ENCODE measurements at regions not wholly inside any gene's neighbourhood (a gene's known extent, or its start where the extent isn't known, plus 50 kb on each side); places are given as distances from the start of the nearest gene placed in this dataset.
A peak's percentile ranks its signal among the peaks of the same experiment; 100 is the strongest.
"Not testable (repeated sequence)": the region's sequence is repeated elsewhere in the genome, so short reads cannot be mapped to it uniquely, and the experiment has no call there.

DNA sequence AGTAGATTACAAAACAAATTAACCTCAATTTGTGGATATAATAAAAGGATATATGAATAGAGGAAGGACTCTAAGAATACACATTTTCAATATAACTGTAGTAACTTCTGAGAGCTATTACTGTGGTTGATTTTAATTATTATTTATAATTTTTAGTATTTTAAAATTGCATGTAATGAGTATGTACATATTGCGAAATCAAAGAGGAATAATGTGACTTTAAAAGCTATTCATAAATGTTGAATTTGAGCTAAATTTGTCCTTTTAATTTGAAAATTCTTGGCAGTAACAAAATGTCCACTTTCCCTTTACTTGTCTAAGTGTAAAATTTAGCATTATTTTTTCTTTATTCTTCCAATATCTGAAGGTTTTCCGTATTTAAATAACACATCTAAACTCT lies 750.6 kb upstream of the PCDH15 start:
- Histone ChIP-seq H3K36me3 (ENCODE audit: low read depth, low read length) (no peaks in the 10 kb centered on the region), H4K20me1 (ENCODE audit: low read length) (no peaks in the 10 kb centered on the region), H3K27me3 (ENCODE audit: low read length) (no peaks in the 10 kb centered on the region), H3F3A (ENCODE audit: low read length, unreplicated experiment) (no peaks in the 10 kb centered on the region), H3K9ac (ENCODE audit: low read length) (no peak overlapping the region), H2AFZ (ENCODE audit: low read length) (no peak overlapping the region), H3K9me3 (ENCODE audit: low read length) (no peaks in the 10 kb centered on the region), H3K4me2 (ENCODE audit: low read length) (no peak overlapping the region), H3K79me2 (ENCODE audit: low read length) (no peaks in the 10 kb centered on the region), H3K4me1 (ENCODE audit: insufficient read depth, low read length) (no peaks in the 10 kb centered on the region), H3K4me3 (ENCODE audit: low read length) (no peak overlapping the region), H3K9me2 (replicated peaks; ENCODE audit: low read length) (no peaks in the 10 kb centered on the region), H3K27ac (ENCODE audit: low read length) (no peak overlapping the region)
- POLR2A ChIA-PET (ENCODE audit: unreplicated experiment) = no interaction called here
- no peak for TF ChIP-seq EZH2 (IDR thresholded peaks at IDR 0.05; ENCODE audit: low read length, unreplicated experiment)
- intact Hi-C loops (cut with micrococcal nuclease) = no loop called here
- CTCF ChIA-PET = no interaction called here
- no TSS peak for BruUV-seq (replicated peaks)
- ATAC-seq (no peak), DNase-seq (no peak)

DNA sequence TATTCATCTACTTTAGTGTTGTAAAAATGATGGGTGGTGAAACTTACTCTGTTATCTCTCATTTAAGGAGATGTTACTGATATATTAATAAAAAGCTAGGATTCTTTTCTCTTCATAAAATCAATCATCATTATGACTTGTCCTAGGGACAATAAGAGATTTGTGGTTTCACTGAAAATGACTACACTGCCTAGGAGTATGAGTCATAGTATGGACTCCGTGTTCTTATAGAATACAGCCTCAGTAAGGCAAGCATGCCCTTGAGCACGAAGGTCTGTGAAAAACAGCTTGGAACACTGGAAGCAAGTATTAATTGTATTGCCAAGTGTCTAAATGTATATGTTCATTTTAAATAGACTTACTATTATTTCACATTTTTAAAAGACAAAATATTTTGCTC lies 749.2 kb upstream of the PCDH15 start:
- H3K4me1 ChIP-seq (ENCODE audit: insufficient read depth, low read length) = no peaks in the 10 kb centered on the region
- H2AFZ ChIP-seq (ENCODE audit: low read length) = no peak overlapping the region
- no peak overlapping the region for H3K27ac ChIP-seq (ENCODE audit: low read length)
- ATAC-seq (peak; percentile 100), DNase-seq (peak; percentile 82)
- H3K4me3 ChIP-seq (ENCODE audit: low read length) = no peak overlapping the region
- no peaks in the 10 kb centered on the region for H3K36me3 ChIP-seq (ENCODE audit: low read depth, low read length)
- H3K9me2 ChIP-seq (replicated peaks; ENCODE audit: low read length) = no peaks in the 10 kb centered on the region
- BruUV-seq (replicated peaks) = no TSS peak
- no peaks in the 10 kb centered on the region for H3K27me3 ChIP-seq (ENCODE audit: low read length)
- H4K20me1 ChIP-seq (ENCODE audit: low read length) = no peaks in the 10 kb centered on the region
- no peak overlapping the region for H3K9ac ChIP-seq (ENCODE audit: low read length)
- H3F3A ChIP-seq (ENCODE audit: low read length, unreplicated experiment) = no peaks in the 10 kb centered on the region
- H3K9me3 ChIP-seq (ENCODE audit: low read length) = no peaks in the 10 kb centered on the region
- H3K79me2 ChIP-seq (ENCODE audit: low read length) = no peaks in the 10 kb centered on the region
- TF ChIP-seq, protein P1, sequence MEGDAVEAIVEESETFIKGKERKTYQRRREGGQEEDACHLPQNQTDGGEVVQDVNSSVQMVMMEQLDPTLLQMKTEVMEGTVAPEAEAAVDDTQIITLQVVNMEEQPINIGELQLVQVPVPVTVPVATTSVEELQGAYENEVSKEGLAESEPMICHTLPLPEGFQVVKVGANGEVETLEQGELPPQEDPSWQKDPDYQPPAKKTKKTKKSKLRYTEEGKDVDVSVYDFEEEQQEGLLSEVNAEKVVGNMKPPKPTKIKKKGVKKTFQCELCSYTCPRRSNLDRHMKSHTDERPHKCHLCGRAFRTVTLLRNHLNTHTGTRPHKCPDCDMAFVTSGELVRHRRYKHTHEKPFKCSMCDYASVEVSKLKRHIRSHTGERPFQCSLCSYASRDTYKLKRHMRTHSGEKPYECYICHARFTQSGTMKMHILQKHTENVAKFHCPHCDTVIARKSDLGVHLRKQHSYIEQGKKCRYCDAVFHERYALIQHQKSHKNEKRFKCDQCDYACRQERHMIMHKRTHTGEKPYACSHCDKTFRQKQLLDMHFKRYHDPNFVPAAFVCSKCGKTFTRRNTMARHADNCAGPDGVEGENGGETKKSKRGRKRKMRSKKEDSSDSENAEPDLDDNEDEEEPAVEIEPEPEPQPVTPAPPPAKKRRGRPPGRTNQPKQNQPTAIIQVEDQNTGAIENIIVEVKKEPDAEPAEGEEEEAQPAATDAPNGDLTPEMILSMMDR (conservative IDR thresholded peaks at IDR 0.05; ENCODE audit: low read depth, low read length) = no peak
- TF ChIP-seq EZH2 (IDR thresholded peaks at IDR 0.05; ENCODE audit: low read length, unreplicated experiment) = no peak
- no peak for TF ChIP-seq EZH2phosphoT487 (IDR thresholded peaks at IDR 0.05; ENCODE audit: borderline replicate concordance, low read length)
- intact Hi-C loops (cut with micrococcal nuclease) = no loop called here
- ChIA-PET POLR2A (ENCODE audit: unreplicated experiment) (no interaction called here), CTCF (no interaction called here)
- no peak overlapping the region for H3K4me2 ChIP-seq (ENCODE audit: low read length)

DNA sequence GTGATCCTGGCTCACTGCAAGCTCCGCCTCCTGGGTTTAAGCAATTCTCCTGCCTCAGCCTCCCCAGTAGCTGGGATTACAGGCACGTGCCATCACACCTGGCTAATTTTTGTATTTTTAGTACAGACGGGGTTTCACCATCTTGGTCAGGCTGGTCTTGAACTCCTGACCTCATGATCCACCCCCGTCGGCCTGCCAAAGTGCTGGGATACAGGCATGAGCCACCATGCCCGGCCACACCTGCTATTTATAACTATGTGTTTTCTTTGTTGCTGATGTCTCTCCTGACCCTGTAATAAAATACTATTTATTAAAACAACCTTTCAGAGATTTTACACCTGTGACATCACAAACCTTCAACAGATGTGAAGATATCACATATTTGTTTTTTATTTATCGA lies 736.5 kb upstream of the PCDH15 start:
- H3K9me3 ChIP-seq (ENCODE audit: low read length); H3K36me3 ChIP-seq (ENCODE audit: low read depth, low read length); ATAC-seq; H3K9ac ChIP-seq (ENCODE audit: low read length); H2AFZ ChIP-seq (ENCODE audit: low read length); H4K20me1 ChIP-seq (ENCODE audit: low read length); H3F3A ChIP-seq (ENCODE audit: low read length, unreplicated experiment); POLR2A ChIA-PET (ENCODE audit: unreplicated experiment); H3K9me2 ChIP-seq (replicated peaks; ENCODE audit: low read length); H3K4me2 ChIP-seq (ENCODE audit: low read length); BruUV-seq (replicated peaks); H3K27ac ChIP-seq (ENCODE audit: low read length); DNase-seq; H3K27me3 ChIP-seq (ENCODE audit: low read length); H3K4me3 ChIP-seq (ENCODE audit: low read length); CTCF ChIA-PET; H3K4me1 ChIP-seq (ENCODE audit: insufficient read depth, low read length); H3K79me2 ChIP-seq (ENCODE audit: low read length); intact Hi-C loops (cut with micrococcal nuclease): not testable (repeated sequence)

DNA sequence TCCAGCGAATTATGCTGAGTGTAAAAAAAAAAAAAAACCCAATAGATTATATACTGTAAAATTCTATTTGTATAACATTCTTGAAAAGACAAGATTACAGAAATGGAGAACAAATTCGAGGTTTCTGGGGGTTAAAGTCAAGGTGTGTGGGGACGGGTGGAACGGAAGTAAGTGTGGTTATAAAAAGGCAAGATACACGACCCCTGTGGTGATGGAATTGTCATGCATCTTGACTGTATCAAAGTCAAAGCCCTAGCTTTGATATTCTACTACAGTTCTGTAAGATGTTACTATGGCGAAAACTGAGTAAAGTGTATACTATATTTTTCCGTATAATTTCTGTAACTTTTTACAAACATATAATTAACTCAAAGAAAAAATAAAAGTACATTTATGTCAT lies 718.2 kb upstream of the PCDH15 start:
- ATAC-seq (no peak), DNase-seq (no peak)
- intact Hi-C loops (cut with micrococcal nuclease) = no loop called here
- Histone ChIP-seq H3F3A (ENCODE audit: low read length, unreplicated experiment) (no peaks in the 10 kb centered on the region), H3K9me3 (ENCODE audit: low read length) (no peaks in the 10 kb centered on the region), H3K79me2 (ENCODE audit: low read length) (no peaks in the 10 kb centered on the region), H3K27me3 (ENCODE audit: low read length) (no peaks in the 10 kb centered on the region), H3K4me3 (ENCODE audit: low read length) (no peak overlapping the region), H3K9ac (ENCODE audit: low read length) (no peak overlapping the region), H3K27ac (ENCODE audit: low read length) (no peak overlapping the region), H3K9me2 (replicated peaks; ENCODE audit: low read length) (no peaks in the 10 kb centered on the region), H4K20me1 (ENCODE audit: low read length) (no peaks in the 10 kb centered on the region), H3K4me2 (ENCODE audit: low read length) (no peak overlapping the region), H3K4me1 (ENCODE audit: insufficient read depth, low read length) (no peaks in the 10 kb centered on the region), H2AFZ (ENCODE audit: low read length) (no peak overlapping the region), H3K36me3 (ENCODE audit: low read depth, low read length) (no peaks in the 10 kb centered on the region)
- CTCF ChIA-PET = no interaction called here
- POLR2A ChIA-PET (ENCODE audit: unreplicated experiment) = no interaction called here
- no peak for TF ChIP-seq EZH2 (IDR thresholded peaks at IDR 0.05; ENCODE audit: low read length, unreplicated experiment)
- TF ChIP-seq EZH2phosphoT487 (IDR thresholded peaks at IDR 0.05; ENCODE audit: borderline replicate concordance, low read length) = no peak
- TF ChIP-seq, protein P1 (conservative IDR thresholded peaks at IDR 0.05; ENCODE audit: low read depth, low read length) = no peak
- BruUV-seq (replicated peaks) = no TSS peak

DNA sequence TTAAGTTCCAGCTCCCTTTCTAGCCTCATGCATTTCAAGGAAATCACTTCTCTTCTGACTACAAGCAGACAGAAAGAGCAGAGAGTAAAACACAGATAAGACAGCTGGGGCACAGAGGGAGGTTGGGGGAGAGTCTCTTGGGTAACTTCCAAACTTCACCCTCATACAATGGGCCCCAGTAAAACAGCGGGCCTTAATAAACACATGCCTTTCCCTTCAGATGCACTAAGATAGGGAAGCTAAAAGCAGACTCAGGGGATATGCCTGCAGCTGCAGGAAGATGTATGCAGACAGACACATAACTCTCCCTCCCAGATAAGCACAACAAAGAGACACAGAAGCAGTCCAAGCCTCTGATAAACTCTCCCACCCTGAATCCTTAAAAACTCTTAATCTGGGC lies 717.4 kb upstream of the PCDH15 start:
- H3K4me3 ChIP-seq (ENCODE audit: low read length); BruUV-seq (replicated peaks); H3K4me1 ChIP-seq (ENCODE audit: insufficient read depth, low read length); H3K27me3 ChIP-seq (ENCODE audit: low read length); POLR2A ChIA-PET (ENCODE audit: unreplicated experiment); DNase-seq; H3K79me2 ChIP-seq (ENCODE audit: low read length); H2AFZ ChIP-seq (ENCODE audit: low read length); H3K4me2 ChIP-seq (ENCODE audit: low read length); ATAC-seq; H4K20me1 ChIP-seq (ENCODE audit: low read length); H3K36me3 ChIP-seq (ENCODE audit: low read depth, low read length); H3K9me3 ChIP-seq (ENCODE audit: low read length); intact Hi-C loops (cut with micrococcal nuclease); H3K9me2 ChIP-seq (replicated peaks; ENCODE audit: low read length); H3F3A ChIP-seq (ENCODE audit: low read length, unreplicated experiment); CTCF ChIA-PET; H3K27ac ChIP-seq (ENCODE audit: low read length); H3K9ac ChIP-seq (ENCODE audit: low read length): not testable (repeated sequence)
